HG03469 (cell line): ENCODE measurements at regions not wholly inside any gene's neighbourhood (a gene's known extent, or its start where the extent isn't known, plus 50 kb on each side); places are given as distances from the start of the nearest gene placed in this dataset.
"Not testable (repeated sequence)": the region's sequence is repeated elsewhere in the genome, so short reads cannot be mapped to it uniquely, and the experiment has no call there.

Experiments
- ATAC-seq: cut with Tn5 transposase; IDR thresholded peaks from one replicate; pipeline ENCODE4 v1.9.1; 2021; ENCODE audit warnings: mild to moderate bottlenecking, moderate library complexity, moderate number of reproducible peaks; ENCODE audit not compliant: unreplicated experiment

DNA sequence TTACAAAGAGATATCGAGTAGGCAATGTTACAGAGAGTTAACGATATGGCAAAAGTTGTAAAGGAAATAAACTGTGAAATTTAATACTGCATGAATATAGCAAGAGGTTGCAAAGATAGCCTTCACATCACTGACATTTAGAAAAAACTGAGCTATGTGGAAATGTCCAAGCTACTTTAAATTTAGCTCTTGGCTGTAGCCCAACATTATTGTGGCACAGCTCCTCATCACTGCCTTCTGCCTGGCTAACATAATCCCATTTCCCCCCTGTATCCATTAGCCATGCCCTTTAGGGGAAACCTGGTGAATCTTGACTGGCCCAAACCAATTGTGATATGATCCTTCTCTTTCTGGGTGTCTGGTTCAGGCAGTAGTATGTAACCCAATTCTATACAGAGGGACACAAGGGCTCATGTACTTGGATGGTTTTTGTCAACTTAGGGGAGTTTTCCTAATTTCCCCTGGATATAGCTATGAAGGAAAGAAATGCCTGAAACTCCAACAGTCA, 115.4 kb downstream of the PFDN4 start:
- no peak for ATAC-seq

DNA sequence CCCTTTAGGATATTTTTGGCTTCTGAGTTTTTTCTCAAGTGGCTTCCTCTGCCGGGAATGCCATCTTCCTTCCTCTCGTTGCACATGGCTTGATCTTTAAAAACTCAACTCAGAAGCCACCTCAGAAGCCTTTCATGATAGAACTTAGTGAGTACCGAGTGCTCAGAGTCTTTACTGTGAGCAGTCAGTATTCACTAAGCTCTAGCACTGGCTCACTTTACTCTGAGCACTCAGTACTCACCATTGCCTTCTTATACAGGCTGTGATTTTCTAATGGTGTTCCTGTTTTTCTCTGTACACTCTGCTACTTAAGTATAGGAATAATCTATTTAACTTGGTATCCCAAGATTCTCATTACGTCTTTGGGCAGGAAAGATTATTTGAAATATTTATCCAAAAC, 116.2 kb downstream of the PFDN4 start:
- no peak for ATAC-seq

DNA sequence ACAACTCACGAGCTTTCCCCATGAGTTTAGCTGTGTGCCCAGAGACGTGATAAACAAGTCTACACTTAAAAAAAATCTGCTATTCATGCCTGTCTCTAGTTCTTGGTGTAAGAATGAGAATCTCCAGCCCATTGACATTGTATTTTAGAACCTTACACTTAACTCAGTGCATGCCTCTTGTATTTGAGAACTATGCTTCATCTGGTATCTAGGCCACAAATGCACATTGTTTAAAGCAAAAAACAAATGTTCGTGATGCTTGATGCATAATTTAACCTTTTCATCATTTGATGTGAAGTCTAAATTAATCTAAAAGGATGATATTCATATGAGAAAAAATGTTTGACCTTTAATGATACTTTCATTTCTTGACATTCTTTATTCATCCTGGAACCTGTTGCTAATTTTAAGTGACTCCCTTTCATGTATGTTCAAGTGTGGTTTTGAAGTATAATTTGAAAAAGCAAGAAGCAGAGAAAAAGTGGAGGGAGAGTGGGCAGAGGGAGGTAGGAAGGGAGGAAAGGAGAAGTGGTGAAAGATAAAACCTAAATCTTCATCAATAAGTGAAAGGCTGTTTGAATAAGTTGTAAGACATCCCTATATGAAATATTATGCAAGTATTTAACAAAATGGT, 116.9 kb downstream of the PFDN4 start:
- no peak for ATAC-seq

DNA sequence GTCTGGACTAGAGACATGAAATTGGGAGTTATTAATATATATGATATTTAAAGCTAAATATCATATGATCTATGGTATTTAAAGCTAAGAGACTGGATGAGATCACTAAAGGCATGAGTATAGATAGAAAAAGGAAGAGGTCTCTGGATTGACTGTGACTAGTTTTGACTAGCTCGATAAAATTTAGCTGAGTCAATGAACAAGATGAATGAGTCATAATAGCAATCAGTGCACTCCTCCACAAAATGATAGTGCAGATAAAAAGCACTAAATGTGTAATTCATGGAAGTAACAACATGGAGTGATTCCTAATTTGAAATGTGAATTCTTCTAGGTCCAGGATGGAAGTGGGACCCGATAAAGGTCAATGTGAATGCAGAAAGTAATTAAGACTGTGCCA, 127.4 kb downstream of the PFDN4 start:
- no peak for ATAC-seq

DNA sequence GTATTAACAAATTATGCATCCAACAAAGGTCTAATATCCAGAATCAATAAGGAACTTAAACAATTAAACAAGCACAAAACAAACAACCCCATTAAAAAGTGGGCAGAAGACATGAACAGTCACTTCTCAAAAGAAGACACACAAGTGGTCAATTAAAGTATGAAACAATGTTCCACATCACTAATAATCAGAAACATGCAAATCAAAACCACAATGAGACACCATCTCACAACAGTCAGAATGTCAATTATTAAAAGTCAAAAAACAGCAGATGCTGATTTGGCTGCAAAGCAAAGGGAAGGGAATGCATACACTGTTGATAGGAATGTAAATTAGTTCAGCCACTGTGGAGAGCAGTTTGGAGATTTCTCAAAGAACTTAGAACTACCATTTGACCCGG, 129.3 kb downstream of the PFDN4 start:
- ATAC-seq = no peak

DNA sequence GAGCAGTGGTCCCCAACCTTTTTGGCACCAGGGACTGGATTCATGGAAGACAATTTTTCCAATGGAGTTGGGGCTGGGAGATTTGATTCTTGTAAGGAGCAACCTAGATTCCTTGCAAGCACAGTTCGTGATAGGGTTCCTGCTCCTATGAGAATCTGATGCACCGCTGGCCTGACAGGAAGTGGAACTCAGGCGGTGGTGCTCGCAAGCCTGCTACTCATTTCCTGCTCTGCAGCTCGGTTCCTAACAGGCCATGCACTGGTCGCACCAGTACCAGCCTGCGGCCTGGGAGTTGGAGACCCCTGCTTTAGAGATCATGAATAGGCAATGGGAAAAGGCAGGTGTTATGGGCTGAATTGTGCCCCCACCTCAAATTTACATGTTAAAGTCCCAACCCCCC, 131.2 kb downstream of the PFDN4 start:
- ATAC-seq = no peak

DNA sequence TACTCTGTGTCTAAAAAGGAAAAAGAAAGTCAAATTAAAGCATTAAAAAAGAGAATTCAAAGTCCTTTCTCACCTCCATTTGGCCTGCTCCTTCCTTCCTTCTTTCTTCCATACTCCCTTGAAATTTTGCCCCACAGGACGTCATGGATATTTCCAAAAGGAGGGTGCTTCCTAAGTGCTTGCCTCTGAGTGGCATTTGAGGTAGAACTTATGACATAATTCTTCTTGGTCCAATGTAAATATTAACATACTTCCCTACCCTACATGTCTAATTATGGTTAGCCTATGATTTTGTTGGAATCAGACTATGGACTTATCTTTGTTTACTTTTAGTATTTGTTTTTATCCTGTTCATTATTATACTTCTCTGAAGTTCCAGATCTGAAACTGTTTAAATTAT, 132.3 kb downstream of the PFDN4 start:
- no peak for ATAC-seq

DNA sequence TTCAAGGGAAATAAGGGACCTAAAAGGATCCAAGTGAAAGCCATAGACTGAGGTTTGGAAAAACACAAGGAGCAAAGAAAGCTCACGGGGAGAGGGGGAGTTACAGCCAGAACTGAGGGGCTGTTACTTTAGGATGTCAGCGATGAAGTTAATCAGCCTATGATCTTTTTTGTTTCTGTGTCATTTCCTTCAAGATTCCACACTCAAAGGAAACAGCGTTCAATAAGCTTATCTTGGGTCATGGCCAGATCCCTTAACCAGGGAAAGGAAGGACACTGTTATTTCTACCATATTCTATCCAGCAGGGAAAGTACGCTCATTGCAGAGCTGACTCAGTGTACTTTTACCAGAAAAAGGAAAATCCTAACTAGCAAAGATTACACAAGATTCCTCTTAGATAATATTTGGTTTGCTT, 132.8 kb downstream of the PFDN4 start:
- ATAC-seq = no peak

DNA sequence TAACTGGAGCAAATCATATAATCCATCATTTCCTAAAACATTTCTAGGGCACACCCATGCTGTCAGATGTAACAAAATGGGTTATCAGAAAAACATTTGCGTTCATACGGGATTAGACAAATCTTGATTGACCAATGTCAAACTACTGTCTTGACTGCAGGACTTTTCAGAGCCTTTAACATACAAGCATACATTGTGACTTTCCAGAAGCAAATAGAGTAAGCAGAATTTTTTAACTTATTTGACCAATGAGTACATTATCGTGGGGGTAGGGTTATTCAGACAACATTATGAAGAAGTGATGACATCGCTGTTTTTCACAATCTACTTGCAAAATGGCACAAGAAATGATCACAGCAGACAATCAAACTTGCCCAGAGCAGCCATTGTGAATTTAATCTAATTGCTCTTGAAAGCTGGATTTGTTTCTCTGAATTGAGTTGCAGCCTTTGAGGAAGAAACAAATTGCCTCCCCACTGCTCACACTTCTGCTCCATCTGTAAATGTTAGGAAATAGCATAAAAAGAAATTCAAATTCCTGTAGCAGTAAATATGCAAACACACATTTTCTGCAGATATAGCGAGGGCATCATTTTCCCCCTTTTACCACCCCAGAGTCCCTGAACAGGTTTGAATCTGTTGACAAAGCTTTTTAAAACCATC, 133.0 kb upstream of the DOK5 start:
- no peak for ATAC-seq

DNA sequence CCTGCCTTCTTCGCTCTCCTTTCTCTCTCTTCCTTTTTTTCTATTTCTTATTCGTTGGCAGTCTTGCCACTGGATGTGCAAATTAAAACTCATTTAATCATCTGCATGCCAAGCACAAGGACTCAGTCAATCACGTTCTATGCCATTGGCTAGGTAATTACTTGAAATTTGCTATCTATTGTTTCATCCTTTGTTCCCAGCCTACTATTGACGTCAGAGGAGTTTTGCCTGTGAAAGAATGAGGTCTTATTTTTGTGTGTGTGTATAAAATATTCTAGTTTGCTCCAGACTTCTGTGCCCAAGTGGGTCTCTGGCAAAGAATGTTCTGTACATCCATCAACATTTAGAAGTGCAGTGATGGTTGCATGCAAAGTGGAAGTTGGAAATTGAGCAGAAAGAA, 132.3 kb upstream of the DOK5 start:
- ATAC-seq = no peak

DNA sequence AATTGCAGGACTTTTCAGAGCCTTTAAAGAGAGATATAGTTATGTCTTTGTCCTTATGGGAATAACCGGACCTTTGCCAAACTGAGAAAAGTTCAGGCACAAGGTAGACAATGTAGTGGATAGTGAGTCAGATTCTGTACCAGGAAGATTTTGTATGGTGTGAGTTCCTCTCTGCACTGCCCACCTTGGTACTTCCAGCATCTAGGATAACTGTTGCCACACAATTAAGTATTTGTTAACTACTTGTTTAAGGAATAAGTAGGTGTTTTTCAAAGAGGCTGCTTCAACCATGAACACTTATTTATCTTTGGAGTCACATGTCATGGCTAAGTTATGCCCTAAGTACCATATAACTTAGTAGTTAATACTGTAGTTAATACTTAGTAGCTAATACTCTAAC, 131.8 kb upstream of the DOK5 start:
- no peak for ATAC-seq

DNA sequence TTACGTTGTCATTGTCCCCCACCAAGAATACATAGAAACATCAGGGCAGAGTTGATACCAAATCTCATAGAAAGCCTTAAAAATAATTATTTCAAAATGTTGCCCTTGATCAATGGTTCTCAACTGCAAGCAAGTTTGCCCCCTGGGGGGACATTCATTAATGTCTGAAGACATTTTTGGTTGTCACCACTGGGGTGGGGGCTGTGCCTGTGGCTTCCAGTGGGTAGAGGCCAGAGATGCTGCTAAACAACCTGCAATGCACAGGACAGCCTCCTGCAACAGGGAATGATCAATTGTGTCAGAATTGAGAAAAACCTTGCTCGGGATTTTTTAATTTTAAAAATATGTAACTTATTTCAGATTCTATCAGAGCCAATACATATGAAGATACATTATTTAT, 130.6 kb upstream of the DOK5 start:
- no peak for ATAC-seq

DNA sequence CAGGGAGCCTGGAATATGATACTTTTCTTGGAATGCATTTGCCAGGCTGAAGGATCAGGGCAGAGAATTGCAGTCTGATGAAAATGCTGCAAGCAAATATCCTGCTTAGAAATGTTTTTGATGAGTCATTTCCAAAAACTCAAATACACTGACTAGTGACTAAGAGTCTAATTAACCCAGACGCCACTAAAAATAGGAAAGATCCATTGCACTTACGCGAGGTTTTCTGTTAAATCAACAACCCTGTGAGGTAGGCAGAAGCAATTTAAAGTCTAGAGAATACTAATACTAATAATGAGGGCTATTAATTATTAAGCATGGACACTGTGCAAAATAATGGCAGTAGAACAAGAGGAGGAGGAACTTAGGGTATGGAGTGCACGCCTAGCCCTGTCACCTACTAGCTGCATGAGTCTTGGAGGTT, 130.1 kb upstream of the DOK5 start:
- ATAC-seq = peak; percentile 87

DNA sequence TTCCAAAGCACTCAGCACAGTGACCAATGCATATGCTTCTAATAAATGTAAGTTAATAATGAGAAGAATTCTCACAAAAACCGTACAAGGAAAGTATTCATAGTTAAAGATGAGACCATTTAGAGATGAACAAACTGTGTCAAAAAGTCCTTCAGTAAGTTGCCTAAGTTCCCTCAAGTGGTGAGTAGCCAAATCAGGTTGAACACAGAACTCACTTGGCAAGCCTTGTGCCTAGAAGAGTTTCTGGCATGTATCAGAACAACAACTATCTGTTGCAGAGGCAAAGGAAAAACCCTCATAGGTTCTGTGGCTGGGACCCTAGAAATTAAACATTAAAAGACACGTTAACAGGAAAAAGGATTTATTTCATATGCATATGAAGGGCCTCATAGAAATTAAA, 129.6 kb upstream of the DOK5 start:
- no peak for ATAC-seq

DNA sequence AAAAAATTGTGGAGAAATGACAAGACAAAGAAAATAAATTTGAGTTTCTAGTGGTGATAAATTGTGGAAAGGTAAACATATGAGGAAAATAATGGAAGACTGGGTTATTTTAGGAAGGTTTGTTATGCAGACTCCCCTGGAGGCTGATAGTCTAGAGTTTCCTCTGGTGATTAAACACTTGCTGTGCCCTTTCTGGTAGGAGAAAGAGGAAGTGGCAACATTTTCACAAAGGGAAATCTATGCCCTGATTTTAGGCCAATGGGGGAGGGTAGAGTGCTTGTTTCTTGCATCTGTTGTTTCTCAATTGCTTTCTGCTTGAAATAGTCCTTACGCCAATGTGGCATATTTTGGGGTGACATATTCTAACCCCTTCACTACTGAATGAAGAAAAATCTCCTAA, 129.1 kb upstream of the DOK5 start:
- ATAC-seq = no peak

DNA sequence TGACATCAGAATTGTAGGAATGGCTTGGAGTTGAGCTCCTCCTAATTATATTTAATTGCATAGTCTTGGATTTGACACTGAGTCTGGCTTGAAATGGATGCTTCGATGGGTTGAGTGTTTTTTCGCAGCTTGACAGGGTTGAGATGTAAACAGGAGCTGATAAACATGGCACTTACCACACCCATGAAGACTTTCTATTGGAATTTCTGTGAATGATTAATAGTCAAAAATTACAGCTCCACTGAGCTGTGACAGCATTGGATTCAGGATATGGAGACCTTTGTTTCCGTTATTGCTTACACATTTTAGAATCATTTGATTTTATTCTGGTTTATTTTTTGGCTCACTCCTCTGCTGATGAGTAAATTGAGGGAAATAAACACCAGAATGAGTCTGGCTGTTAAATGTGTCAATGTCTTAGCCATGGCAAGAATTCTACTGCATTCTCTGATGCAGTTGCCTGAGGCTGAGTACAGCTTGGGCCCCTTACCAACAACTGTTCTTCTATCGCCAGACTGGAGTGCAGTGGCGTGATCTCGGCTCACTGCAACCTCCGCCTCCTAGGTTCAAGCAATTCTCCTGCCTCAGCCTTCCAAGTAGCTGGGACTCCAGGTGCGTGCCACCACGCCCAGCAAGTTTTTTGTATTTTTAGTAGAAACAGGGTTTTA, 128.1 kb upstream of the DOK5 start:
- ATAC-seq = no peak

DNA sequence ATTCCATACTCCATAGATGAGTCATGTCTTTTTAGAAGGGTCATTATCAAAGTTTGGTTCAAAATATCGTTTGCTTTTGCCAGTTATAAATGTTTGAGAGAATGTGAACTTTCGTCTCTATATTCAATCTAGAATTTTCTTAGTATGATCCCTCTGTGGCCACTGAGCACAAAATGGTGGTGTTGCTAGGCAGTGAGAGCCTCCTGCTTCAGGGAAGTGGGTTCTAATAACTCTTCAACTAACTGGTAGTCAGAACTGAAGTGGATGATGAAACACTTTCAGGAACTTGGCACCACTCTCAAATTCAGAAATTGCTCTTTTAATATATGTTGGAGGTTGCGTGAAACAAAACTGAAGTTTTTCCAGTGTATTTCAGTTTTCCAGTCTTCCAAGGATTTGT, 125.0 kb upstream of the DOK5 start:
- ATAC-seq = no peak

DNA sequence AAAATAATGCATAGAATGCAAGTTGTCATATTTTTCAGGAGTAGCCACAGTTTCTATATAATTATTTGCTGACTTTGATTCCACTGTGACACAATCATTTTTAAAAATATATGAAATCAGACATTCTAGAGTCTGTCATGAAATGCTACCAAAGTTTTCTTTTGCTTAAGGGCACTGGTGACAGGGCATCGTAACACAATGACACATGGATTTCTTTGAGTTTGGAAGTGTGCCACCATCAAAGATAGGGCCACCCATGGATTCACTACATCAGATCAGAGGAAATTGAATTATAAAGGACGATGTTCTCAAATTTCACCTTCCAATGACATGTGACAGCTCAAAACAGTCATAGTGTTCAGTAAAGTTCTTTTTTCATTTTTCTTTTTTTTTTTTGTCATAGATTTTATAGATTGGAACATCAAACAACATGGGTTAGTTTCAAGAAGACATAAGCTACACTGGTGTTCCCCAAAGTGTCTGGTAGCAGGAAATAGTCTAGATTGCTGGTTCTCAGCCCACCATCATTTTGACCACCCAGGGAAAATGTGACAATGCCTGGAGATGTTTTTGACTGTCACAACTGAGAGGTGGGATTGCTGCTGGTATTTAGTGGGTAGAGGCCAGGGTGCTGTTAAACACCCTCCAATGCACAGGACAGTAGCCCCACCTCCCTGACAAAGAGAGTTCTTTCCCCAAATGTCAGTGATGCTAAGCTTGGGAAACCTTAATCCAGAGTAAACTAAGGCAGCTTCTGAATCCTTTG, 123.8 kb upstream of the DOK5 start:
- no peak for ATAC-seq

DNA sequence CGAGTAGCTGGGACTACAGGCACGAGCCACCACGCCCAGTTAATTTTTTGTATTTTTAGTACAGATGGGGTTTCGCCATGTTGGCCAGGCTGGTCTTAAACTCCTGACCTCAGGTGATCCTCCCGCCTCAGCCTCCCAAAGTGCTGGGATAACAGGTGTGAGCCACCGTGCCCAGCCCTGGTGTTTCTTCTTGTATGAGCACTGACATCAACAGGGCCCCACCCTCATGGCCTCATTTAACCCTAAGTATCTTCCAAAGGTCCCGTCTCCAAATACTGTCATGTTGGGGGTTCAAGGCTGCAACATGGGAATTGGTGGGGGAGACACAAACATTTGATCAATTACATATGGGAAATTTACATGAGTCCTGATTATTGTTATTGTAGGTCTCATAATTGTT, 122.9 kb upstream of the DOK5 start:
- ATAC-seq = not testable (repeated sequence)

DNA sequence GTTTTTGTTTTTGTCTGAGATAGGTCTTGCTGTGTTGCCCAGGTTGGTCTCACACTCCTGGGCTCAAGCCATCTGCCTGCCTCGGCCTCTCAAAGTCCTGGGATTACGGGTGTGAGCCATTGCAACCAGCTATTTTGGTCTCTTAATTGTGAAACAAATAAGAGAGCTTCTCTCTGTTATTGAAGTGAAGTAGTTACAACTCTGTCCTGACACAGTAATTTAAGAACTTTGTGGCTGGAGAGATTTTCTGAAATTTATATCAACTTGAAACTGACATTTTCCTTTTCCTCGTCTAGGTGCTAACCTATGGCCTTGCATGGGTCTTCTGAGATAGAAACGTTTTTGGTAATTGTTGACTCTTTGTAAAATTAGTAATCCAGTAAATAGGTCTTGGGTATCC, 122.1 kb upstream of the DOK5 start:
- no peak for ATAC-seq

DNA sequence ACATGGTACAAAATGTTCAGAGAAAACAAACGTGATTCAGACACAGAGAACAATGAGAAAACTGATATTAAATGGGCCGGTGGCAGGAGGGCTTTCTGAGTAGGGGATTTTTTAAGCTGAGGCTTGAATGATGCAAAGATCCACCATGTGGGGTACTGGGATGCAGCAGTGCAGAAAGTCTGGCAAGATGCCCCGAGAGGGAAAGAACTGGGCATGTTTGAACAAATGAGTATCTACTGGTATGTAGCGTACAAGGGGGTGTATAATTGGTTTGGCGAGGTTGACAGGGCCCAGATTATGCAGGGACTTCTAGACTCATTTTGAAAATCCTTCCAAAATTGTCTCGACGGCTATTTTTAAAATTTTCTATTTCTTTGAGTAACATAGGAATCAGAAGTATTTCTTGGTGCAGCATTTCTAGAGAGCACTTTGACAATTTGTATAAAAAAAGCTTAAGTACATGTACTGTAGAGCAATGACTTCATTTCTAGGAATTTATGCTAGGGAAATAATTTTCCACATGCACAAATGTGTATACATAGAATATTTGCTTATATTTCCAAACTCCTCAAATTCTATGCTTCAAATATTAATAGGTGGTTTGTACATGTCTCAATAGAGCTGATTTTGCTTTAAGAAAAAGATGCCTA, 119.6 kb upstream of the DOK5 start:
- no peak for ATAC-seq
